SK-N-SH (cell line): ENCODE measurements at regions not wholly inside any gene's neighbourhood (a gene's known extent, or its start where the extent isn't known, plus 50 kb on each side); places are given as distances from the start of the nearest gene placed in this dataset.

Experiments
- CTCF ChIA-PET: fragments of 300-600, 350-600 bp; formaldehyde crosslinking; extraction: SDS; loops from one replicate; lab custom pipeline; 2021; lab: Yijun Ruan, JAX
- POLR2A ChIA-PET: fragments of 350-600 bp; sonication (Branson Sonifier 250); formaldehyde crosslinking; extraction: SDS; loops from one replicate; lab custom pipeline; 2020; ENCODE audit warnings: antibody characterized with exemption, inconsistent platforms; lab: Yijun Ruan, JAX
- DNase-seq: peaks from one replicate; pipeline ENCODE4 v3.0.0; 2012
- H2AFZ ChIP-seq: fragments of 200-600 bp; sonication (generic); 2 replicates; pipeline ENCODE4 v1.8.1; 2016; ENCODE audit warnings: antibody characterized with exemption, mild to moderate bottlenecking, low read depth
- H3F3A ChIP-seq: fragments of 200-600 bp; sonication (generic); replicated peaks from 2 replicates; pipeline ENCODE3; 2016; ENCODE audit warnings: antibody characterized with exemption, mild to moderate bottlenecking; ENCODE audit not compliant: insufficient read depth
- H3K27ac ChIP-seq, 2 experiments: fragments of 200-500 bp in 1 of 2; fragments of 200-600 bp in 1 of 2; sonication (Bioruptor generic) in 1 of 2; sonication (generic), shearing (Covaris generic) in 1 of 2; 2 replicates each; pipeline versions ENCODE4 v1.5.1 to v1.6.1; 2014 to 2016; ENCODE audit warnings: low read depth in 2 of 2, inconsistent platforms in 1 of 2, low read length in 1 of 2, mild to moderate bottlenecking in 1 of 2, mixed read lengths in 1 of 2
- H3K27me3 ChIP-seq: fragments of 200-600 bp; sonication (generic), shearing (Covaris generic); 2 replicates; pipeline ENCODE4 v1.6.1; 2016; ENCODE audit warnings: mixed run types; ENCODE audit not compliant: insufficient read depth
- H3K36me3 ChIP-seq, 2 experiments: fragments of 200-500 bp in 1 of 2; fragments of 200-600 bp in 1 of 2; sonication (Bioruptor generic) in 1 of 2; sonication (generic) in 1 of 2; replicated peaks in 1 of 2; 2 replicates each; pipeline versions ENCODE3 to v1.5.1; 2014 to 2016; ENCODE audit warnings: low read length in 1 of 2, mild to moderate bottlenecking in 1 of 2; ENCODE audit not compliant: insufficient read depth in 2 of 2, control insufficient read depth in 1 of 2
- H3K4me1 ChIP-seq, 2 experiments: fragments of 200-500 bp in 1 of 2; fragments of 200-600 bp in 1 of 2; sonication (Bioruptor generic) in 1 of 2; sonication (generic), shearing (Covaris generic) in 1 of 2; 2 replicates each; pipeline versions ENCODE4 v1.5.1 to v1.6.1; 2014 to 2016; ENCODE audit warnings: low read depth in 1 of 2, low read length in 1 of 2, mixed run types in 1 of 2; ENCODE audit not compliant: insufficient read depth in 2 of 2, control insufficient read depth in 1 of 2
- H3K4me2 ChIP-seq: fragments of 200-600 bp; sonication (generic), shearing (Covaris generic); 2 replicates; pipeline ENCODE4 v1.6.1; 2017; ENCODE audit warnings: mixed run types
- H3K4me3 ChIP-seq, 2 experiments: fragments of 200-500 bp in 1 of 2; fragments of 200-600 bp in 1 of 2; sonication (Bioruptor generic) in 1 of 2; sonication (generic), shearing (Covaris generic) in 1 of 2; 2 replicates each; pipeline versions ENCODE4 v1.5.1 to v1.8.1; 2014 to 2016; ENCODE audit warnings: low read depth in 2 of 2, inconsistent platforms in 1 of 2, low read length in 1 of 2, mild to moderate bottlenecking in 1 of 2, mixed read lengths in 1 of 2, moderate library complexity in 1 of 2
- H3K79me2 ChIP-seq: fragments of 200-600 bp; sonication (generic); 2 replicates; pipeline ENCODE4 v1.8.1; 2017; ENCODE audit warnings: mild to moderate bottlenecking; ENCODE audit not compliant: insufficient read depth
- H3K9ac ChIP-seq: fragments of 200-600 bp; sonication (generic); 2 replicates; pipeline ENCODE4 v1.6.1; 2017; ENCODE audit warnings: mixed run types
- H3K9me2 ChIP-seq: fragments of 200-600 bp; sonication (generic); 2 replicates; pipeline ENCODE4 v1.6.1; 2017; ENCODE audit warnings: mixed run types
- H3K9me3 ChIP-seq: fragments of 200-600 bp; sonication (generic); 2 replicates; pipeline ENCODE4 v1.6.1; 2017; ENCODE audit warnings: mixed run types, mild to moderate bottlenecking, moderate library complexity
- H4K20me1 ChIP-seq: fragments of 200-600 bp; sonication (generic); 2 replicates; pipeline ENCODE4 v1.6.1; 2017; ENCODE audit warnings: mild to moderate bottlenecking, mixed run types; ENCODE audit not compliant: insufficient read depth
- GABPA ChIP-seq: IDR thresholded peaks from 2 replicates; pipeline ENCODE4 v1.4.0; 2012; ENCODE audit warnings: low read depth, mild to moderate bottlenecking
- GATA2 ChIP-seq: sonication (generic); formaldehyde crosslinking; IDR thresholded peaks from 2 replicates; pipeline ENCODE4 v1.5.0; 2020; ENCODE audit warnings: mild to moderate bottlenecking, missing genetic modification reagents
- JUND ChIP-seq: IDR thresholded peaks from 2 replicates; pipeline ENCODE4 v1.4.0; 2012
- MEF2A ChIP-seq: IDR thresholded peaks from 2 replicates; pipeline ENCODE4 v1.4.0; 2012; ENCODE audit warnings: low read depth, borderline replicate concordance
- NRF1 ChIP-seq: IDR thresholded peaks from 2 replicates; pipeline ENCODE4 v1.6.1; 2012; ENCODE audit warnings: low read depth, mild to moderate bottlenecking, low read length
- POLR2AphosphoS5 ChIP-seq: IDR thresholded peaks from 2 replicates; pipeline ENCODE4 v1.6.1; 2012; ENCODE audit warnings: low read depth, low read length
- RAD21 ChIP-seq: IDR thresholded peaks from 2 replicates; pipeline ENCODE4 v1.6.1; 2012; ENCODE audit warnings: mild to moderate bottlenecking, low read length
- RFX5 ChIP-seq: IDR thresholded peaks from 2 replicates; pipeline ENCODE4 v1.6.1; 2012; ENCODE audit warnings: mild to moderate bottlenecking, improper control_type of control experiment, low read length
- TAF1 ChIP-seq: IDR thresholded peaks from 2 replicates; pipeline ENCODE4 v1.6.1; 2012; ENCODE audit warnings: low read depth, mild to moderate bottlenecking, low read length, moderate library complexity, borderline replicate concordance
- TCF12 ChIP-seq: IDR thresholded peaks from 2 replicates; pipeline ENCODE4 v1.4.0; 2012
- USF1 ChIP-seq: IDR thresholded peaks from 2 replicates; pipeline ENCODE4 v1.4.0; 2012; ENCODE audit warnings: low read depth, borderline replicate concordance
- WGBS: methylation state at CpG from one replicate; pipeline ENCODE4 v1.1.6; 2017; ENCODE audit warnings: low lambda C conversion rate; 5-methylcytosine and 5-hydroxymethylcytosine counted together
- TF ChIP-seq, protein P1 (sequence below): IDR thresholded peaks from 2 replicates; pipeline ENCODE4 v1.4.0; 2012; ENCODE audit warnings: low read depth, borderline replicate concordance

DNA sequence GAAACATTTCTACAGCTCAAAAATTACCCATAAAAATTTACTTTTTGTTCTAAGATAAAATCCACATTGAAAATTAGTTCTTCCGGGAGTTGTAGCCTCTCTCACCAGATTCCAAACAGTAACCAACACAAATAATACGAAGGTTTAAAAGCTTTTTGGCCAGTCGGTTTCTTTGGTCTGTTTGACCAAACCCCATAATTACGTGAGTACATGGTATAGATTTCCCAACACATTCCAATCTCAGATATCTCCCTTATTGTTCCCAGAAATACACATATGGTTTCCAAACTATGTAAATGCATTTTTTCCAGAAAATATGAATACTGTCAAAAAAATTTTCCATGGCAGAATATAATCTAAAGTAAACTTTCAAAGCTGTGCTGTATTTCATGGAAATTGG, 722.0 kb downstream of the KCNJ2 start:
- POLR2A ChIA-PET = no interaction called here
- CTCF ChIA-PET = no interaction called here
- Histone ChIP-seq H2AFZ (no peak overlapping the region), H3K36me3 (no peaks in the 10 kb centered on the region), H3K9me2 (no peaks in the 10 kb centered on the region), H3K9me3 (no peaks in the 10 kb centered on the region), H3K4me1 (peaks cover 0 to under 1% of the 10 kb centered on the region in 2 experiments; a peak in 1 of 4 replicates), H3K27ac (no peak overlapping the region), H3K79me2 (no peaks in the 10 kb centered on the region), H3K27me3 (no peaks in the 10 kb centered on the region), H3K9ac (no peak overlapping the region), H4K20me1 (no peaks in the 10 kb centered on the region), H3K4me2 (no peak overlapping the region), H3F3A (no peaks in the 10 kb centered on the region), H3K4me3 (no peak overlapping the region)
- no peak for TF ChIP-seq TCF12
- no peak for TF ChIP-seq RFX5
- TF ChIP-seq, protein P1, sequence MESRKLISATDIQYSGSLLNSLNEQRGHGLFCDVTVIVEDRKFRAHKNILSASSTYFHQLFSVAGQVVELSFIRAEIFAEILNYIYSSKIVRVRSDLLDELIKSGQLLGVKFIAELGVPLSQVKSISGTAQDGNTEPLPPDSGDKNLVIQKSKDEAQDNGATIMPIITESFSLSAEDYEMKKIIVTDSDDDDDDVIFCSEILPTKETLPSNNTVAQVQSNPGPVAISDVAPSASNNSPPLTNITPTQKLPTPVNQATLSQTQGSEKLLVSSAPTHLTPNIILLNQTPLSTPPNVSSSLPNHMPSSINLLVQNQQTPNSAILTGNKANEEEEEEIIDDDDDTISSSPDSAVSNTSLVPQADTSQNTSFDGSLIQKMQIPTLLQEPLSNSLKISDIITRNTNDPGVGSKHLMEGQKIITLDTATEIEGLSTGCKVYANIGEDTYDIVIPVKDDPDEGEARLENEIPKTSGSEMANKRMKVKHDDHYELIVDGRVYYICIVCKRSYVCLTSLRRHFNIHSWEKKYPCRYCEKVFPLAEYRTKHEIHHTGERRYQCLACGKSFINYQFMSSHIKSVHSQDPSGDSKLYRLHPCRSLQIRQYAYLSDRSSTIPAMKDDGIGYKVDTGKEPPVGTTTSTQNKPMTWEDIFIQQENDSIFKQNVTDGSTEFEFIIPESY = no peak
- no peak for TF ChIP-seq USF1
- no peak for TF ChIP-seq GABPA
- no peak for TF ChIP-seq GATA2 (CRISPR knock-in tag)
- no peak for DNase-seq
- WGBS = 48% methylated on average over 4 of the region's 4 CpGs

GRCh38 chr17:70892527-70892926, 723.2 kb downstream of the KCNJ2 start:
- H3F3A ChIP-seq = no peaks in the 10 kb centered on the region
- H2AFZ ChIP-seq = no peak overlapping the region
- TF ChIP-seq POLR2AphosphoS5 = no peak
- TF ChIP-seq TCF12 = no peak
- no peak for TF ChIP-seq TAF1
- no peak for TF ChIP-seq NRF1
- no peak for TF ChIP-seq MEF2A
- TF ChIP-seq RAD21 = no peak
- TF ChIP-seq RFX5 = no peak
- TF ChIP-seq JUND = no peak
- H3K4me1 ChIP-seq = no peaks in the 10 kb centered on the region
- H3K4me3 ChIP-seq = no peak overlapping the region
- no peak overlapping the region for H3K9ac ChIP-seq
- POLR2A ChIA-PET = no interaction called here
- H3K9me2 ChIP-seq = no peaks in the 10 kb centered on the region
- CTCF ChIA-PET = no interaction called here
- no peaks in the 10 kb centered on the region for H3K27me3 ChIP-seq
- H3K36me3 ChIP-seq = no peaks in the 10 kb centered on the region
- no peak overlapping the region for H3K27ac ChIP-seq
- H4K20me1 ChIP-seq = no peaks in the 10 kb centered on the region
- no peak overlapping the region for H3K4me2 ChIP-seq
- no peaks in the 10 kb centered on the region for H3K79me2 ChIP-seq
- DNase-seq = no peak
- no peaks in the 10 kb centered on the region for H3K9me3 ChIP-seq
- 51% methylated on average over 1 of the region's 1 CpG for whole genome bisulfite sequencing
